ENCODE measurements at regions not wholly inside any gene's neighbourhood (a gene's known extent, or its start where the extent isn't known, plus 50 kb on each side); places are given as distances from the start of the nearest gene placed in this dataset.
"Not testable (repeated sequence)": the region's sequence is repeated elsewhere in the genome, so short reads cannot be mapped to it uniquely, and the experiment has no call there.

DNA sequence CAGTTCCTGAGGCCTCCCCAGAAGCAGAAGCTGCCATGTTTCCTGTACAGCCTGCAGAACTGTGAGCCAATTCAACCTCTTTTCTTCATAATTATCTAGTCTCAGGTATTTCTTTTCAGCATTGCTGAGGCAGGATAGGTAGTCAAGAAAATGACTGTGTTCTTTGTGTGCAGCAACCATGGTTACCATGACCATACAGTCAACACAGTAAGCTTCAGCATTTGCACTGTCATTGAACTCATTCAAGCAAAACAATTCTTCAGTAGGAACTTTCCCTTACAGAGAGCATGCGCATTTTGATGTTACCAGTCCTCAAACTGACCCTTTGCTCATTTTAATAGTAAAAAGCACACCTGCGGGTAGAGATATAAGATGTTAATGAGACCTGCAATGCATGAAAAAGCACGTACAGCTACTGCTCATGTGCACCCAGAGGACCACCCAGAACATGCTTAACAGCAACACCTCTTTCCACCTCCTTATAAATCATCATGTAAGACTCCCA lies 180.8 kb downstream of the PRKX start:
- no peak for TF ChIP-seq CTCF (IDR thresholded peaks at IDR 0.05; ENCODE audit: low read depth, low read length)

GRCh38 chrX:3531435-3531834 lies 182.0 kb downstream of the PRKX start:
- H3K4me3 ChIP-seq (ENCODE audit: low read depth, low read length): not testable (repeated sequence)

More for the DNA sequence above, 180.8 kb downstream of the PRKX start:
- H3K4me3 ChIP-seq (ENCODE audit: low read depth, low read length): no peak overlapping the region

- no peak for TF ChIP-seq CTCF (IDR thresholded peaks at IDR 0.05; ENCODE audit: low read depth, low read length)
- no peak overlapping the region for H3K4me3 ChIP-seq (ENCODE audit: low read depth, low read length)
These were observed 183.1 kb upstream of the MXRA5 start for GRCh38 chrX:3529466-3530010.

GRCh38 chrX:3527811-3528210 lies 181.4 kb upstream of the MXRA5 start:
- TF ChIP-seq CTCF (IDR thresholded peaks at IDR 0.05; ENCODE audit: low read depth, low read length): no peak
- no peak overlapping the region for H3K4me3 ChIP-seq (ENCODE audit: low read depth, low read length)

DNA sequence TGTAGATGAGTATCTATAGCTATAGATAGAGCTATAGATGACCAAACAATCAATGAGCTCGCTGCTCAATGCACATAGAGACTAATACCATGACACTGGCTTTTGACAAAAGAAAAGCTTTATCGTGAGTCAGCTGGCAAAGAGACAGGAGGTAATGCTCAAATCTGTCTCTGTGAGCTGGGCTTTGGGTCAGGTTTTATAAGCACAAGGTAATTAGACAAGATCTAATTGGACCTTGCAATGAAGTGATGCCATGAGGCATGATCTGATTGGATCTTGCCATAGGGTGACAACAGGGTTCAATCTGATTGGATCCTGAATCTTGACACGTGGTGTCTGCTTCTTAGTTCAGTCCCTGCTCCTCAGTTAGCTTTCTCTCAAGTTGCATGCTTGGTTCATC lies 180.7 kb upstream of the MXRA5 start:
- no peak overlapping the region for H3K4me3 ChIP-seq (ENCODE audit: low read depth, low read length)
- TF ChIP-seq CTCF (IDR thresholded peaks at IDR 0.05; ENCODE audit: low read depth, low read length): no peak

DNA sequence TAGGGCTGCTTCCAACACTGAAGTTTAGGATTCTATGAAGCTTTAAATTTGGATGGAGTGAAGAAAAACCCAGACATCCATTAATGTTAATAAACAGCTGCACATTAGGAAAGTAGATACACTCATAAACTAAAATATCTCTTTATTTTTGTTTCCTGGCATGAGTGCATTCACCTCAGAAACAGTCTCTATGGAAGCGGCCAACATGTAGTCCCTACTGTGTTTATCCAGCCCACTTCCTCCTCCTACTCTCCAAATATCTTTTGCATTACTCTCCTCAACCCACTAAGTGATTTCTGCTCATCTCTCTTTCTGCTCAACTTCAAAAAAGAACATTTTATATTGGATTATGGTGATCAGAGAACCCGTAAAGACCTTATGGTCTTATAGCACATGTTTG lies 180.3 kb upstream of the MXRA5 start:
- TF ChIP-seq CTCF (IDR thresholded peaks at IDR 0.05; ENCODE audit: low read depth, low read length): no peak
- no peak overlapping the region for H3K4me3 ChIP-seq (ENCODE audit: low read depth, low read length)

GRCh38 chrX:3526071-3526470 lies 179.6 kb upstream of the MXRA5 start:
- TF ChIP-seq CTCF (IDR thresholded peaks at IDR 0.05; ENCODE audit: low read depth, low read length): no peak

DNA sequence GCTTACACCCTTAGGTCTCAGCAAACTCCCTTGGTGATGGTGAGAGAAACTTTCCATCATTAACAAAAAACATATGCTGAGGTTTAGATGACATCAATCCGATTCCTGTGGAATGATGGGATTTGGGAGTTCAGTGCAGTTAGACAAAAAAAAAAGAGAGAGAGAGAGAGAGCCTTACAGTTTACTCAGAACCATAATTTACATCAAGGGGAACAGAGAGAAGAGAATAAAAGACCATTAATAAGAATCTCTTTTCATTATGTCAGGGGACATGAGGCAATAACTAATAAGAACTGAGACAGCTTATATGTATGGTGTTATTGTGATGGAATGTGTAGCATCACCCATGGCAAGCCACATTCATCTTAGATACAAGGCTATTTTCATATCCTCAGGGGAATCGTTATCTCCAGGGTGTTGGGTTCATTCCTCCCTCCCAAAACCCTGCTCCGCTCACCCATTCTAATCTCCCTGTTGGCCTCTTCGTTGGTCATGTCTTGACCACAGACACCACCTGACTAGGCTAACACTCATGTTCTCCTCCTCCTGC lies 175.7 kb upstream of the MXRA5 start:
- no peak overlapping the region for H3K4me3 ChIP-seq (ENCODE audit: low read depth, low read length)
- no peak for TF ChIP-seq CTCF (IDR thresholded peaks at IDR 0.05; ENCODE audit: low read depth, low read length)

More at GRCh38 chrX:3526071-3526470, 179.6 kb upstream of the MXRA5 start:
- no peak overlapping the region for H3K4me3 ChIP-seq (ENCODE audit: low read depth, low read length)
